Body of pancreas (tissue), 4 donors: ENCODE measurements at regions not wholly inside any gene's neighbourhood (a gene's known extent, or its start where the extent isn't known, plus 50 kb on each side); places are given as distances from the start of the nearest gene placed in this dataset.

Experiments used
- POLR2A ChIP-seq, 3 donors: fragments of 450-650 bp; IDR thresholded peaks; one replicate each; pipeline ENCODE4 v1.6.1; 2016; ENCODE audit warnings: antibody characterized with exemption in 3 of 3, mild to moderate bottlenecking in 2 of 3
- TF ChIP-seq, protein P1 (sequence below), 7 experiments: fragments of 450-650 bp in 4 of 7; fragments of 200-600 bp in 3 of 7; sonication (generic) in 3 of 7; IDR thresholded peaks; one replicate each; pipeline ENCODE4 v1.5.1; 2016 to 2019; ENCODE audit warnings: antibody characterized with exemption in 7 of 7

DNA sequence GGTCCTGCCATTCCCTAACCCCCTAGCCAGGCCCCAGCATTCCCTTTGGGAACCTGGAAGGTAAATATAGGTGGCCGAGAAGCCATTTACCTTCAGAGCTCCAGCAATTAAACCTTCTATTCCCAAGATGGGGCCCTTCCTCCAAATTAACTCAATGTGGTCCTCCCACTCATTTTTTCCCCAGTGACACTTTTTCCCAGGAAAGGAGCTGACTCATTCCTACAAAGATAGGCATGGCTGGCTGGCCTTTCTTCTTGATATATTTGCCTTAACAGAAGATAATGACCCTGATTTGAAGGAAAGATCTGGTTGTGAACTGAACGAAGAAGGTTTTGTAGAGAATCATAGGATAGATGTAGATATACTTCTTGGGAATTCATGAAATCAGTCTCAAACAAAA, 279.0 kb upstream of the VEPH1 start:
- TF ChIP-seq POLR2A (IDR thresholded peaks at IDR 0.05): no peak
- TF ChIP-seq, protein P1, sequence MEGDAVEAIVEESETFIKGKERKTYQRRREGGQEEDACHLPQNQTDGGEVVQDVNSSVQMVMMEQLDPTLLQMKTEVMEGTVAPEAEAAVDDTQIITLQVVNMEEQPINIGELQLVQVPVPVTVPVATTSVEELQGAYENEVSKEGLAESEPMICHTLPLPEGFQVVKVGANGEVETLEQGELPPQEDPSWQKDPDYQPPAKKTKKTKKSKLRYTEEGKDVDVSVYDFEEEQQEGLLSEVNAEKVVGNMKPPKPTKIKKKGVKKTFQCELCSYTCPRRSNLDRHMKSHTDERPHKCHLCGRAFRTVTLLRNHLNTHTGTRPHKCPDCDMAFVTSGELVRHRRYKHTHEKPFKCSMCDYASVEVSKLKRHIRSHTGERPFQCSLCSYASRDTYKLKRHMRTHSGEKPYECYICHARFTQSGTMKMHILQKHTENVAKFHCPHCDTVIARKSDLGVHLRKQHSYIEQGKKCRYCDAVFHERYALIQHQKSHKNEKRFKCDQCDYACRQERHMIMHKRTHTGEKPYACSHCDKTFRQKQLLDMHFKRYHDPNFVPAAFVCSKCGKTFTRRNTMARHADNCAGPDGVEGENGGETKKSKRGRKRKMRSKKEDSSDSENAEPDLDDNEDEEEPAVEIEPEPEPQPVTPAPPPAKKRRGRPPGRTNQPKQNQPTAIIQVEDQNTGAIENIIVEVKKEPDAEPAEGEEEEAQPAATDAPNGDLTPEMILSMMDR (IDR thresholded peaks at IDR 0.05): no peak
